Caco-2 (cell line): ENCODE measurements at regions not wholly inside any gene's neighbourhood (a gene's known extent, or its start where the extent isn't known, plus 50 kb on each side); places are given as distances from the start of the nearest gene placed in this dataset.
"Not testable (repeated sequence)": the region's sequence is repeated elsewhere in the genome, so short reads cannot be mapped to it uniquely, and the experiment has no call there.

Experiments used
- BruUV-seq: library from RNA; stranded (reverse); fragments of 400-500 nt; replicated peaks from 2 replicates; lab custom pipeline; 2021; lab: Mats Ljungman, UMichigan
- CTCF ChIA-PET: fragments of 300-600 bp; sonication (Branson Sonifier 250); formaldehyde crosslinking; loops from one replicate; lab custom pipeline; 2022; ENCODE audit warnings: antibody characterized with exemption; lab: Charles Lee
- POLR2A ChIA-PET: fragments of 300-600 bp; sonication (Branson Sonifier 250); formaldehyde crosslinking; loops from one replicate; lab custom pipeline; 2022; ENCODE audit warnings: antibody characterized with exemption; lab: Charles Lee
- DNase-seq, 2 experiments: peaks; one replicate each; pipeline versions ENCODE4 v3.0.0 to v3.0.0-alpha.2; 2020 to 2022
- H3K27me3 ChIP-seq: replicated peaks from 2 replicates; pipeline ENCODE4 v1.6.0; 2011; ENCODE audit warnings: low read length; ENCODE audit not compliant: control insufficient read depth, insufficient read depth
- H3K36me3 ChIP-seq: 2 replicates; pipeline ENCODE4 v1.5.1; 2011; ENCODE audit warnings: low read length; ENCODE audit not compliant: control insufficient read depth, insufficient read depth
- H3K4me1 ChIP-seq: fragments of 250-450 bp; sonication (Bioruptor Pico); 2 replicates; pipeline ENCODE4 v1.5.1; 2020; ENCODE audit warnings: mild to moderate bottlenecking
- H3K4me3 ChIP-seq: 2 replicates; pipeline ENCODE4 v1.5.1; 2011; ENCODE audit warnings: low read depth, mild to moderate bottlenecking, control low read depth, low read length
- H3K9me3 ChIP-seq: fragments of 250-450 bp; sonication (Bioruptor Pico); 2 replicates; pipeline ENCODE4 v1.5.1; 2020; ENCODE audit warnings: mild to moderate bottlenecking, moderate library complexity
- H3K27ac Mint-ChIP-seq: one replicate; pipeline ENCODE4 v1.8.0; 2022; ENCODE audit warnings: mixed read lengths; ENCODE audit not compliant: unreplicated experiment
- H3K27me3 Mint-ChIP-seq: one replicate; pipeline ENCODE4 v1.8.0; 2022; ENCODE audit warnings: mixed read lengths; ENCODE audit not compliant: insufficient read depth, unreplicated experiment
- H3K36me3 Mint-ChIP-seq: one replicate; pipeline ENCODE4 v1.8.0; 2022; ENCODE audit warnings: mild to moderate bottlenecking, mixed read lengths; ENCODE audit not compliant: insufficient read depth, unreplicated experiment
- H3K4me1 Mint-ChIP-seq: one replicate; pipeline ENCODE4 v1.8.0; 2022; ENCODE audit warnings: low read depth, mixed read lengths; ENCODE audit not compliant: unreplicated experiment
- H3K4me3 Mint-ChIP-seq: one replicate; pipeline ENCODE4 v1.8.0; 2022; ENCODE audit warnings: mild to moderate bottlenecking, moderate library complexity, mixed read lengths; ENCODE audit not compliant: unreplicated experiment
- H3K9me3 Mint-ChIP-seq: one replicate; pipeline ENCODE4 v1.8.0; 2022; ENCODE audit warnings: mixed read lengths; ENCODE audit not compliant: unreplicated experiment
- intact Hi-C: fragments of 100-400 bp; cut with micrococcal nuclease; formaldehyde crosslinking; loops from one replicate; pipeline ENCODE4 v1.10.0; 2022; ENCODE audit not compliant: unreplicated experiment
- TF ChIP-seq, protein P1 (sequence below), 2 experiments: fragments of 200-600 bp in 1 of 2; IDR thresholded peaks; 1 replicate in 1 of 2; 2 replicates in 1 of 2; pipeline versions ENCODE4 v1.5.1 to v1.8.0; 2011 to 2022; ENCODE audit warnings: antibody characterized with exemption in 1 of 2, control low read depth in 1 of 2, inconsistent platforms in 1 of 2, low read depth in 1 of 2, low read length in 1 of 2, mild to moderate bottlenecking in 1 of 2, moderate library complexity in 1 of 2; ENCODE audit not compliant: insufficient read depth in 1 of 2, severe bottlenecking in 1 of 2, unreplicated experiment in 1 of 2

DNA sequence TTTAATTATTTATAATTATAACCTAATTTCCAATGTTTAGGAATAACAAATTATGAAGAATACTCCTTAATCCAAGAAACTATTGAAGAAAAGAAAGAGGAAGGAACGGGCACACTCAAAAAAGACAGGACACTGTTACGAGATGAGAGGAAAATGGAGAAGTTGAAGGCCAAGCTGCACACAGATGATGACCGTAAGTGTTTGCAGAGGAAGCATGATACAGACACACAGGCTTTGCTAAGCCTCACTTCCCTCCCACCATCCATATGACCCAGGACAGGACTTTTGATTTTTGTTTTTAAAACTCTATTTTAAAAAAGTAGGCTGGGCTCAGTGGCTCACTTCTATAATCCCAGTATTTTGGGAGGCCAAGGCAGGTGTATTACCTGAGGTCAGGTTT is 389.4 kb upstream of the TPM1 start:
- BruUV-seq: no TSS peak
- H3K4me1 Mint-ChIP-seq: peaks cover 15% of the 10 kb centered on the region
- H3K4me1 ChIP-seq: no peaks in the 10 kb centered on the region
- intact Hi-C loops: no loop called here
- H3K27me3 ChIP-seq: no peaks in the 10 kb centered on the region
- no peak overlapping the region for H3K4me3 ChIP-seq
- ChIA-PET CTCF (no interaction called here), POLR2A (no interaction called here)
- no peak overlapping the region for H3K4me3 Mint-ChIP-seq
- peaks cover 74% of the 10 kb centered on the region for H3K36me3 Mint-ChIP-seq
- DNase-seq: no peak
- H3K27ac Mint-ChIP-seq: no peak overlapping the region
- H3K27me3 Mint-ChIP-seq: no peaks in the 10 kb centered on the region
- no peaks in the 10 kb centered on the region for H3K9me3 Mint-ChIP-seq
- H3K9me3 ChIP-seq: no peaks in the 10 kb centered on the region
- TF ChIP-seq, protein P1, sequence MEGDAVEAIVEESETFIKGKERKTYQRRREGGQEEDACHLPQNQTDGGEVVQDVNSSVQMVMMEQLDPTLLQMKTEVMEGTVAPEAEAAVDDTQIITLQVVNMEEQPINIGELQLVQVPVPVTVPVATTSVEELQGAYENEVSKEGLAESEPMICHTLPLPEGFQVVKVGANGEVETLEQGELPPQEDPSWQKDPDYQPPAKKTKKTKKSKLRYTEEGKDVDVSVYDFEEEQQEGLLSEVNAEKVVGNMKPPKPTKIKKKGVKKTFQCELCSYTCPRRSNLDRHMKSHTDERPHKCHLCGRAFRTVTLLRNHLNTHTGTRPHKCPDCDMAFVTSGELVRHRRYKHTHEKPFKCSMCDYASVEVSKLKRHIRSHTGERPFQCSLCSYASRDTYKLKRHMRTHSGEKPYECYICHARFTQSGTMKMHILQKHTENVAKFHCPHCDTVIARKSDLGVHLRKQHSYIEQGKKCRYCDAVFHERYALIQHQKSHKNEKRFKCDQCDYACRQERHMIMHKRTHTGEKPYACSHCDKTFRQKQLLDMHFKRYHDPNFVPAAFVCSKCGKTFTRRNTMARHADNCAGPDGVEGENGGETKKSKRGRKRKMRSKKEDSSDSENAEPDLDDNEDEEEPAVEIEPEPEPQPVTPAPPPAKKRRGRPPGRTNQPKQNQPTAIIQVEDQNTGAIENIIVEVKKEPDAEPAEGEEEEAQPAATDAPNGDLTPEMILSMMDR (IDR thresholded peaks at IDR 0.05; ENCODE audit: insufficient read depth in 1 of 2, low read depth in 1 of 2, low read length in 1 of 2, severe bottlenecking in 1 of 2, unreplicated experiment in 1 of 2): no peak
- H3K36me3 ChIP-seq: peaks cover 1% of the 10 kb centered on the region

DNA sequence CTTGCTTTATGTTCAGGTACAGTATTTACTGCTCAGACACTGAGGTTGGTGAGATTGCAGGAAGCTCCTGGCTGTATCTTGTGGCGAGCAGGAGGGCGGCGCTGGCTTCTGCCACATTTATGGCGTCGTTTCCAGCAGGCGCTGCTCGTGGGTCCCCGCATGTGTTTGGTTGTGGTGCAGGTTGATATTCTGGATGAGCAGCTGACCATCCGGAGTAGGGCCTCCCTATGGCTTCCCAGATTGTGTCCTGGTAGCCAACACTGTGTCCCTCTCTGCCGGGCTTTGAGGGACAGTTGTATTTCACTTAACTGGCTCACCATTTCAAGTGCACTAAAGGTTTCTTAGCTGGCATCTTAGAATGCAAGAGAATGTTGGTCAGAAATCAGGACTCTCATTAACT is 386.5 kb upstream of the TPM1 start:
- Histone ChIP-seq H3K27me3 (no peaks in the 10 kb centered on the region), H3K36me3 (peaks cover 1% of the 10 kb centered on the region), H3K4me1 (no peaks in the 10 kb centered on the region), H3K9me3 (no peaks in the 10 kb centered on the region), H3K4me3 (no peak overlapping the region)
- DNase-seq: no peak
- H3K4me3 Mint-ChIP-seq: no peak overlapping the region
- BruUV-seq: no TSS peak
- intact Hi-C loops: no loop called here
- TF ChIP-seq, protein P1 (IDR thresholded peaks at IDR 0.05; ENCODE audit: insufficient read depth in 1 of 2, low read depth in 1 of 2, low read length in 1 of 2, severe bottlenecking in 1 of 2, unreplicated experiment in 1 of 2): no peak
- H3K36me3 Mint-ChIP-seq: peaks cover 69% of the 10 kb centered on the region
- H3K4me1 Mint-ChIP-seq: peaks cover 9% of the 10 kb centered on the region
- H3K27ac Mint-ChIP-seq: no peak overlapping the region
- no peaks in the 10 kb centered on the region for H3K9me3 Mint-ChIP-seq
- H3K27me3 Mint-ChIP-seq: no peaks in the 10 kb centered on the region
- ChIA-PET CTCF (no interaction called here), POLR2A (no interaction called here)

DNA sequence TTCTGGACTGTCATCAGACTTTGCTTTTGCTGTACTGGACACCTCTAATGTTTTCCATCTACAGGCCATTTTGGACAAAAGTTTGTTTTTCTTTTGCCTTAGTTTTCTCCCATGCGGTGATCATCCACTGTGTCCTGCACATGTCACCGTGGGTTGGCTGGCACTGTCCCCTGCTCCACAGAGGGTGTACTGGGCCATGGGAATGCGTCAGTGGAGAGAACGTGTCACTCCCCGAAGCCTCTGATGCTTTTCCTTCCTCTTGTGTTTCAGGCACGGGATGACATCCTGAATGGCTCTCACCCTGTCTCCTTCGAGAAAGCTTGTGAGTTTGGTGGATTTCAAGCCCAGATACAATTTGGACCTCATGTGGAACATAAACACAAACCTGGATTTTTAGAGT is 385.0 kb upstream of the TPM1 start:
- H3K4me3 ChIP-seq, H3K27me3 Mint-ChIP-seq, H3K4me1 Mint-ChIP-seq, H3K36me3 ChIP-seq, CTCF ChIA-PET, POLR2A ChIA-PET, H3K4me3 Mint-ChIP-seq, H3K27me3 ChIP-seq, H3K9me3 ChIP-seq, H3K4me1 ChIP-seq, intact Hi-C loops, H3K27ac Mint-ChIP-seq, DNase-seq, H3K9me3 Mint-ChIP-seq, BruUV-seq: not testable (repeated sequence)
- H3K36me3 Mint-ChIP-seq: peaks cover 65% of the 10 kb centered on the region

DNA sequence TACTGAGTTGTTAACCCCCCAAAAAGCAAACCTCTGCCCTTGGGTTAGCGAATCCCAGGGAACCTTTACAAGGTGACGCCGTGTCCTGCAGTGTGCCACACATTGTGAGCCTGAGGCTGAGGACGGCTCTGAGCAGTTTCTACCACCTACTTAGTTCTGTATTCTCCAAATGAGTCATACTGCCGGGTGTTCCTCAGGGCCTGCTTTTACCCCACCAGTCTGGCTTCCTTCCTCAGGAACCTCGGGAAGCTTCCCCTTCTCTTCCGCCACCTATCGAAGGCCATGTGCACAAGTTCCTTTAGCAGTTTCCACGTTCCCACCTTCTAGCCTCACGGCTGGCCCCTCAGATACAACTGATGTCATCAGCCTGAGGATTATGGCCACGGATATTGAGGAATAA is 384.0 kb upstream of the TPM1 start:
- Mint-ChIP-seq H3K4me3 (no peak overlapping the region), H3K4me1 (peaks cover 9% of the 10 kb centered on the region), H3K36me3 (peaks cover 57% of the 10 kb centered on the region), H3K9me3 (no peaks in the 10 kb centered on the region), H3K27ac (no peak overlapping the region), H3K27me3 (no peaks in the 10 kb centered on the region)
- H3K4me3 ChIP-seq: no peak overlapping the region
- no peak for DNase-seq
- H3K9me3 ChIP-seq: no peaks in the 10 kb centered on the region
- H3K27me3 ChIP-seq: no peaks in the 10 kb centered on the region
- ChIA-PET CTCF (no interaction called here), POLR2A (no interaction called here)
- peaks cover 1% of the 10 kb centered on the region for H3K36me3 ChIP-seq
- no TSS peak for BruUV-seq
- intact Hi-C loops: no loop called here
- TF ChIP-seq, protein P1 (IDR thresholded peaks at IDR 0.05; ENCODE audit: insufficient read depth in 1 of 2, low read depth in 1 of 2, low read length in 1 of 2, severe bottlenecking in 1 of 2, unreplicated experiment in 1 of 2): no peak
- no peaks in the 10 kb centered on the region for H3K4me1 ChIP-seq
